WTC11 (cell line): ENCODE measurements at regions not wholly inside any gene's neighbourhood (a gene's known extent, or its start where the extent isn't known, plus 50 kb on each side); places are given as distances from the start of the nearest gene placed in this dataset.

Experiments
- ATAC-seq: fragments of 200-7000 bp; cut with Tn5 transposase; 2 replicates; pipeline ENCODE4 v1.10.0; 2021; ENCODE audit warnings: mild to moderate bottlenecking, moderate library complexity
- CTCF ChIA-PET: fragments of 300-600 bp; sonication (Branson Sonifier 250); formaldehyde crosslinking; loops from one replicate; lab custom pipeline; 2021; ENCODE audit warnings: antibody characterized with exemption; lab: Charles Lee
- POLR2A ChIA-PET: fragments of 350-600 bp; sonication (Branson Sonifier 250); formaldehyde crosslinking; loops from one replicate; lab custom pipeline; 2021; ENCODE audit warnings: antibody characterized with exemption; lab: Charles Lee
- DNase-seq: peaks from one replicate; pipeline ENCODE4 v3.0.0; 2021; ENCODE audit warnings: low spot score
- H3K27ac Mint-ChIP-seq: 2 replicates; pipeline ENCODE4 v1.8.0; 2021; ENCODE audit warnings: mixed read lengths
- H3K27me3 Mint-ChIP-seq: 2 replicates; pipeline ENCODE4 v1.8.0; 2021; ENCODE audit warnings: low read depth, mild to moderate bottlenecking, moderate library complexity, mixed read lengths
- H3K36me3 Mint-ChIP-seq: 2 replicates; pipeline ENCODE4 v1.8.0; 2021; ENCODE audit warnings: mixed read lengths
- H3K4me1 Mint-ChIP-seq: 2 replicates; pipeline ENCODE4 v1.8.0; 2022; ENCODE audit warnings: mixed read lengths
- H3K4me3 Mint-ChIP-seq: 2 replicates; pipeline ENCODE4 v1.8.0; 2021; ENCODE audit warnings: mild to moderate bottlenecking, moderate library complexity, mixed read lengths
- H3K9me3 Mint-ChIP-seq: 2 replicates; pipeline ENCODE4 v1.8.0; 2021; ENCODE audit warnings: mixed read lengths
- ESRRA ChIP-seq: sonication (generic); formaldehyde crosslinking; IDR thresholded peaks from 2 replicates; pipeline ENCODE4 v1.8.1; 2022; ENCODE audit warnings: mild to moderate bottlenecking, missing genetic modification reagents, borderline replicate concordance
- FOXJ3 ChIP-seq: sonication (generic); formaldehyde crosslinking; IDR thresholded peaks from 2 replicates; pipeline ENCODE4 v1.9.0; 2021; ENCODE audit warnings: missing genetic modification reagents, mild to moderate bottlenecking, borderline replicate concordance
- FOXK1 ChIP-seq: sonication (generic); formaldehyde crosslinking; IDR thresholded peaks from 2 replicates; pipeline ENCODE4 v1.8.0; 2022; ENCODE audit warnings: mild to moderate bottlenecking, moderate library complexity, missing genetic modification reagents
- FOXP1 ChIP-seq: sonication (generic); formaldehyde crosslinking; IDR thresholded peaks from 2 replicates; pipeline ENCODE4 v1.8.0; 2022; ENCODE audit warnings: missing genetic modification reagents, mild to moderate bottlenecking, moderate library complexity, borderline replicate concordance
- GRHL2 ChIP-seq: fragments of 250-450 bp; sonication (Bioruptor Pico); IDR thresholded peaks from 2 replicates; pipeline ENCODE4 v1.8.0; 2022; ENCODE audit warnings: mild to moderate bottlenecking, moderate library complexity; ENCODE audit not compliant: insufficient replicate concordance, severe bottlenecking
- GTF2I ChIP-seq: fragments of 250-450 bp; sonication (Bioruptor Pico); conservative IDR thresholded peaks from 2 replicates; pipeline ENCODE4 v1.4.0; 2021; ENCODE audit warnings: mild to moderate bottlenecking
- KAT7 ChIP-seq: sonication (generic); formaldehyde crosslinking; IDR thresholded peaks from 2 replicates; pipeline ENCODE4 v1.8.1; 2023; ENCODE audit warnings: missing genetic modification reagents, mild to moderate bottlenecking, borderline replicate concordance
- MXD4 ChIP-seq: fragments of 250-450 bp; sonication (Bioruptor Pico); IDR thresholded peaks from 2 replicates; pipeline ENCODE4 v1.8.0; 2021; ENCODE audit warnings: mild to moderate bottlenecking, moderate library complexity, borderline replicate concordance
- NR3C1 ChIP-seq: sonication (generic); formaldehyde crosslinking; conservative IDR thresholded peaks from 2 replicates; pipeline ENCODE4 v1.8.1; 2023; ENCODE audit warnings: low read depth, mild to moderate bottlenecking, missing genetic modification reagents
- PRRX2 ChIP-seq: fragments of 250-450 bp; sonication (Bioruptor Pico); IDR thresholded peaks from 2 replicates; pipeline ENCODE4 v1.8.0; 2021; ENCODE audit warnings: mild to moderate bottlenecking
- SMAD4 ChIP-seq: sonication (generic); formaldehyde crosslinking; IDR thresholded peaks from 2 replicates; pipeline ENCODE4 v1.8.0; 2022; ENCODE audit warnings: mild to moderate bottlenecking, missing genetic modification reagents
- ZNF219 ChIP-seq: sonication (generic); formaldehyde crosslinking; IDR thresholded peaks from 2 replicates; pipeline ENCODE4 v1.8.0; 2023; ENCODE audit warnings: missing genetic modification reagents, mild to moderate bottlenecking, borderline replicate concordance
- ZNF263 ChIP-seq: sonication (generic); formaldehyde crosslinking; IDR thresholded peaks from 2 replicates; pipeline ENCODE4 v1.8.1; 2022; ENCODE audit warnings: low read depth, mild to moderate bottlenecking, moderate library complexity, missing genetic modification reagents
- ZNF416 ChIP-seq: fragments of 250-450 bp; sonication (Bioruptor Pico); IDR thresholded peaks from 2 replicates; pipeline ENCODE4 v1.9.0; 2021; ENCODE audit warnings: mild to moderate bottlenecking, inconsistent platforms
- TF ChIP-seq, protein P1 (sequence below): fragments of 250-450 bp; sonication (Bioruptor Pico); IDR thresholded peaks from 2 replicates; pipeline ENCODE4 v1.9.0; 2021; ENCODE audit warnings: moderate library complexity, mild to moderate bottlenecking, inconsistent platforms, borderline replicate concordance
- TF ChIP-seq, protein P2 (sequence below): sonication (generic); formaldehyde crosslinking; IDR thresholded peaks from 2 replicates; pipeline ENCODE4 v1.8.0; 2022; ENCODE audit warnings: mild to moderate bottlenecking, missing genetic modification reagents
- TF ChIP-seq, protein P3 (sequence below): sonication (generic); formaldehyde crosslinking; IDR thresholded peaks from 2 replicates; pipeline ENCODE4 v1.8.1; 2023; ENCODE audit warnings: mild to moderate bottlenecking, missing genetic modification reagents, moderate library complexity
- TF ChIP-seq, protein P4 (sequence below): sonication (generic); formaldehyde crosslinking; IDR thresholded peaks from 2 replicates; pipeline ENCODE4 v1.8.0; 2023; ENCODE audit warnings: missing genetic modification reagents, mild to moderate bottlenecking, borderline replicate concordance
- TF ChIP-seq, protein P5 (sequence below): fragments of 250-450 bp; sonication (Bioruptor Pico); IDR thresholded peaks from 2 replicates; pipeline ENCODE4 v1.9.0; 2021; ENCODE audit warnings: mild to moderate bottlenecking
- TF ChIP-seq, protein P6 (sequence below): sonication (generic); formaldehyde crosslinking; IDR thresholded peaks from 2 replicates; pipeline ENCODE4 v1.8.1; 2023; ENCODE audit warnings: mild to moderate bottlenecking, missing genetic modification reagents, moderate library complexity

DNA sequence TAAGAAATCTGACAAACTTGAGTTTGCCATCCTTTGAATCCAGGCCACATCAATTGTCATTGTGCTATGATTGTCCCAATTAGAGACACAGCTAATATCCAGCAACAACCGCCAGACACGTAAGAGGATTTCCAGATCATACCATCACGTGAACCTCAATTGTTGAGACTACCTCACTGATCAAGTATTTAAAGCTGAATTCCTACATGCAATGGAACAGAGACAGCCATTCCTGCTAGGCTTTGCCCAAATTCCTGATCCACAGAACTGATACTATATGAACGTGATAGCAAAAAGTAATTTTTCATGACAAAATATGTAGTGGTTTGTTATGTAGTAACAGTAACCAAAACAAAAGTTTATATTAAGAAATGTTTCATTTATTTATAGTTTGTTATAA, 657.7 kb downstream of the PRR16 start:
- CTCF ChIA-PET = no interaction called here
- TF ChIP-seq, protein P1, sequence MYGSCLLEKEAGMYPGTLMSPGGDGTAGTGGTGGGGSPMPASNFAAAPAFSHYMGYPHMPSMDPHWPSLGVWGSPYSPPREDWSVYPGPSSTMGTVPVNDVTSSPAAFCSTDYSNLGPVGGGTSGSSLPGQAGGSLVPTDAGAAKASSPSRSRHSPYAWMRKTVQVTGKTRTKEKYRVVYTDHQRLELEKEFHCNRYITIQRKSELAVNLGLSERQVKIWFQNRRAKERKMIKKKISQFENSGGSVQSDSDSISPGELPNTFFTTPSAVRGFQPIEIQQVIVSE (CRISPR knock-in tag) = no peak
- TF ChIP-seq MXD4 = no peak
- no peak for TF ChIP-seq ZNF219 (CRISPR knock-in tag)
- no peak for TF ChIP-seq NR3C1 (CRISPR knock-in tag)
- no peak for TF ChIP-seq FOXP1
- H3K27me3 Mint-ChIP-seq = no peaks in the 10 kb centered on the region

DNA sequence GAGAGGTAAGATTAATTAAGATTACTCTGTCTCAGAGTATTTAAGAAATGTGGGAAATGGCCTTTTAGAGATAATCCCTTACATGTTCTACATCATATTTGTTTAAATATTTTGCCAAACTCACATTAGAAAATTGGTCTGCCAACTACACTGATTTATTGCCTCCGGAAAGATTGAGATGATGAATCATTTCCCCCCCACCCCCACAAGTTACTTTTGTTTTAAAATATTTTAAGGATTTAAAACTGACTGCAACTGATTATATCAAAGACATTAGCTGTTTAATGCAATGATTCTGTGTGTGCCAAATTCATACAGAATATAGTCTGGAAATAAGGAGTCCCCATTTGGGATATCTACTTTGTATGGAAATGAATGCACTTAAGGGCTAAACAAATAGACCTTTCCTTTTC, 674.4 kb downstream of the PRR16 start:
- CTCF ChIA-PET = no interaction called here
- no peak overlapping the region for H3K4me3 Mint-ChIP-seq
- TF ChIP-seq, protein P2, sequence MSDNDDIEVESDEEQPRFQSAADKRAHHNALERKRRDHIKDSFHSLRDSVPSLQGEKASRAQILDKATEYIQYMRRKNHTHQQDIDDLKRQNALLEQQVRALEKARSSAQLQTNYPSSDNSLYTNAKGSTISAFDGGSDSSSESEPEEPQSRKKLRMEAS (CRISPR knock-in tag) = no peak
- TF ChIP-seq ZNF263 (CRISPR knock-in tag) (no peak), FOXJ3 (CRISPR knock-in tag) (no peak), PRRX2 (CRISPR knock-in tag) (no peak), FOXK1 (CRISPR knock-in tag) (no peak)
- TF ChIP-seq, protein P3, sequence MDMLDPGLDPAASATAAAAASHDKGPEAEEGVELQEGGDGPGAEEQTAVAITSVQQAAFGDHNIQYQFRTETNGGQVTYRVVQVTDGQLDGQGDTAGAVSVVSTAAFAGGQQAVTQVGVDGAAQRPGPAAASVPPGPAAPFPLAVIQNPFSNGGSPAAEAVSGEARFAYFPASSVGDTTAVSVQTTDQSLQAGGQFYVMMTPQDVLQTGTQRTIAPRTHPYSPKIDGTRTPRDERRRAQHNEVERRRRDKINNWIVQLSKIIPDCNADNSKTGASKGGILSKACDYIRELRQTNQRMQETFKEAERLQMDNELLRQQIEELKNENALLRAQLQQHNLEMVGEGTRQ (CRISPR knock-in tag) = no peak
- H3K27ac Mint-ChIP-seq = no peak overlapping the region
- H3K27me3 Mint-ChIP-seq = no peaks in the 10 kb centered on the region
- H3K4me1 Mint-ChIP-seq = no peaks in the 10 kb centered on the region
- peaks cover 13% of the 10 kb centered on the region for H3K36me3 Mint-ChIP-seq
- DNase-seq (no peak), ATAC-seq (no peak)
- peaks cover 30% of the 10 kb centered on the region for H3K9me3 Mint-ChIP-seq
- POLR2A ChIA-PET = no interaction called here

More for the DNA sequence above, 657.7 kb downstream of the PRR16 start:
- Mint-ChIP-seq H3K4me1 (no peaks in the 10 kb centered on the region), H3K27ac (no peak overlapping the region), H3K4me3 (no peak overlapping the region), H3K36me3 (no peaks in the 10 kb centered on the region), H3K9me3 (peaks cover 5% of the 10 kb centered on the region)
- POLR2A ChIA-PET = no interaction called here
- DNase-seq (no peak), ATAC-seq (no peak)

DNA sequence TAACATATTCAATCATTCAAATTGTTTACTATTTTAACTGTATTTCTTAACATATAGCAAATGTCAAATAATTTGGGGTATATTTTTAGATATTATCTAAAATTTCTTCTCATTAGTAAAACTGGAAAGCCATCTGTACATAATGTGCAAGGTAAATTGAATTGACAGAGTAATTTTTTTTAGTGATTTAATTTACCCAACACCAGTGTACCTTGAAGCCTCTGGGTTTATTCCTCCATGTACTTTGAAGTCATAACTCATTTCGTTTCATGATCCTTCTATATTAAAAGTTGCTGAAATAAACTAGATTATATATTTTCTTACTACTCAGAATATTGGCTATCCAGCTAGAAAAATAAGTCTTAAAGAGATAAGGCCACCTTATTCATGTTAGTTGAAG, 674.9 kb downstream of the PRR16 start:
- H3K9me3 Mint-ChIP-seq = peaks cover 30% of the 10 kb centered on the region
- H3K36me3 Mint-ChIP-seq = peaks cover 13% of the 10 kb centered on the region
- DNase-seq (no peak), ATAC-seq (no peak)
- H3K27ac Mint-ChIP-seq = no peak overlapping the region
- CTCF ChIA-PET = no interaction called here
- POLR2A ChIA-PET = no interaction called here
- H3K4me1 Mint-ChIP-seq = no peaks in the 10 kb centered on the region
- no peaks in the 10 kb centered on the region for H3K27me3 Mint-ChIP-seq
- H3K4me3 Mint-ChIP-seq = no peak overlapping the region
- TF ChIP-seq, protein P4, sequence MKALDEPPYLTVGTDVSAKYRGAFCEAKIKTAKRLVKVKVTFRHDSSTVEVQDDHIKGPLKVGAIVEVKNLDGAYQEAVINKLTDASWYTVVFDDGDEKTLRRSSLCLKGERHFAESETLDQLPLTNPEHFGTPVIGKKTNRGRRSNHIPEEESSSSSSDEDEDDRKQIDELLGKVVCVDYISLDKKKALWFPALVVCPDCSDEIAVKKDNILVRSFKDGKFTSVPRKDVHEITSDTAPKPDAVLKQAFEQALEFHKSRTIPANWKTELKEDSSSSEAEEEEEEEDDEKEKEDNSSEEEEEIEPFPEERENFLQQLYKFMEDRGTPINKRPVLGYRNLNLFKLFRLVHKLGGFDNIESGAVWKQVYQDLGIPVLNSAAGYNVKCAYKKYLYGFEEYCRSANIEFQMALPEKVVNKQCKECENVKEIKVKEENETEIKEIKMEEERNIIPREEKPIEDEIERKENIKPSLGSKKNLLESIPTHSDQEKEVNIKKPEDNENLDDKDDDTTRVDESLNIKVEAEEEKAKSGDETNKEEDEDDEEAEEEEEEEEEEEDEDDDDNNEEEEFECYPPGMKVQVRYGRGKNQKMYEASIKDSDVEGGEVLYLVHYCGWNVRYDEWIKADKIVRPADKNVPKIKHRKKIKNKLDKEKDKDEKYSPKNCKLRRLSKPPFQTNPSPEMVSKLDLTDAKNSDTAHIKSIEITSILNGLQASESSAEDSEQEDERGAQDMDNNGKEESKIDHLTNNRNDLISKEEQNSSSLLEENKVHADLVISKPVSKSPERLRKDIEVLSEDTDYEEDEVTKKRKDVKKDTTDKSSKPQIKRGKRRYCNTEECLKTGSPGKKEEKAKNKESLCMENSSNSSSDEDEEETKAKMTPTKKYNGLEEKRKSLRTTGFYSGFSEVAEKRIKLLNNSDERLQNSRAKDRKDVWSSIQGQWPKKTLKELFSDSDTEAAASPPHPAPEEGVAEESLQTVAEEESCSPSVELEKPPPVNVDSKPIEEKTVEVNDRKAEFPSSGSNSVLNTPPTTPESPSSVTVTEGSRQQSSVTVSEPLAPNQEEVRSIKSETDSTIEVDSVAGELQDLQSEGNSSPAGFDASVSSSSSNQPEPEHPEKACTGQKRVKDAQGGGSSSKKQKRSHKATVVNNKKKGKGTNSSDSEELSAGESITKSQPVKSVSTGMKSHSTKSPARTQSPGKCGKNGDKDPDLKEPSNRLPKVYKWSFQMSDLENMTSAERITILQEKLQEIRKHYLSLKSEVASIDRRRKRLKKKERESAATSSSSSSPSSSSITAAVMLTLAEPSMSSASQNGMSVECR (CRISPR knock-in tag) = no peak
- TF ChIP-seq, protein P5, sequence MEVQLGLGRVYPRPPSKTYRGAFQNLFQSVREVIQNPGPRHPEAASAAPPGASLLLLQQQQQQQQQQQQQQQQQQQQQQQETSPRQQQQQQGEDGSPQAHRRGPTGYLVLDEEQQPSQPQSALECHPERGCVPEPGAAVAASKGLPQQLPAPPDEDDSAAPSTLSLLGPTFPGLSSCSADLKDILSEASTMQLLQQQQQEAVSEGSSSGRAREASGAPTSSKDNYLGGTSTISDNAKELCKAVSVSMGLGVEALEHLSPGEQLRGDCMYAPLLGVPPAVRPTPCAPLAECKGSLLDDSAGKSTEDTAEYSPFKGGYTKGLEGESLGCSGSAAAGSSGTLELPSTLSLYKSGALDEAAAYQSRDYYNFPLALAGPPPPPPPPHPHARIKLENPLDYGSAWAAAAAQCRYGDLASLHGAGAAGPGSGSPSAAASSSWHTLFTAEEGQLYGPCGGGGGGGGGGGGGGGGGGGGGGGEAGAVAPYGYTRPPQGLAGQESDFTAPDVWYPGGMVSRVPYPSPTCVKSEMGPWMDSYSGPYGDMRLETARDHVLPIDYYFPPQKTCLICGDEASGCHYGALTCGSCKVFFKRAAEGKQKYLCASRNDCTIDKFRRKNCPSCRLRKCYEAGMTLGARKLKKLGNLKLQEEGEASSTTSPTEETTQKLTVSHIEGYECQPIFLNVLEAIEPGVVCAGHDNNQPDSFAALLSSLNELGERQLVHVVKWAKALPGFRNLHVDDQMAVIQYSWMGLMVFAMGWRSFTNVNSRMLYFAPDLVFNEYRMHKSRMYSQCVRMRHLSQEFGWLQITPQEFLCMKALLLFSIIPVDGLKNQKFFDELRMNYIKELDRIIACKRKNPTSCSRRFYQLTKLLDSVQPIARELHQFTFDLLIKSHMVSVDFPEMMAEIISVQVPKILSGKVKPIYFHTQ (CRISPR knock-in tag) = no peak
- TF ChIP-seq, protein P3 (CRISPR knock-in tag) = no peak
- no peak for TF ChIP-seq FOXJ3 (CRISPR knock-in tag)
- TF ChIP-seq GRHL2 = no peak
- TF ChIP-seq MXD4 = no peak
- no peak for TF ChIP-seq SMAD4 (CRISPR knock-in tag)
- no peak for TF ChIP-seq GTF2I
- TF ChIP-seq KAT7 = no peak
- TF ChIP-seq ESRRA (CRISPR knock-in tag) = no peak
- no peak for TF ChIP-seq ZNF416 (CRISPR knock-in tag)
- TF ChIP-seq, protein P6, sequence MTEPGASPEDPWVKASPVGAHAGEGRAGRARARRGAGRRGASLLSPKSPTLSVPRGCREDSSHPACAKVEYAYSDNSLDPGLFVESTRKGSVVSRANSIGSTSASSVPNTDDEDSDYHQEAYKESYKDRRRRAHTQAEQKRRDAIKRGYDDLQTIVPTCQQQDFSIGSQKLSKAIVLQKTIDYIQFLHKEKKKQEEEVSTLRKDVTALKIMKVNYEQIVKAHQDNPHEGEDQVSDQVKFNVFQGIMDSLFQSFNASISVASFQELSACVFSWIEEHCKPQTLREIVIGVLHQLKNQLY (CRISPR knock-in tag) = no peak
- TF ChIP-seq, protein P2 (CRISPR knock-in tag) = no peak
